WI38 (cell line): ENCODE measurements at regions not wholly inside any gene's neighbourhood (a gene's known extent, or its start where the extent isn't known, plus 50 kb on each side); places are given as distances from the start of the nearest gene placed in this dataset.
"Not testable (repeated sequence)": the region's sequence is repeated elsewhere in the genome, so short reads cannot be mapped to it uniquely, and the experiment has no call there.

Experiments used
- H3K4me3 ChIP-seq: 2 replicates; pipeline ENCODE4 v1.5.1; 2011; ENCODE audit warnings: low read depth, mild to moderate bottlenecking, control low read depth, low read length
- TF ChIP-seq, protein P1 (sequence below): IDR thresholded peaks from 2 replicates; pipeline ENCODE4 v1.5.1; 2012; ENCODE audit warnings: low read depth, mild to moderate bottlenecking, control low read depth, low read length

DNA sequence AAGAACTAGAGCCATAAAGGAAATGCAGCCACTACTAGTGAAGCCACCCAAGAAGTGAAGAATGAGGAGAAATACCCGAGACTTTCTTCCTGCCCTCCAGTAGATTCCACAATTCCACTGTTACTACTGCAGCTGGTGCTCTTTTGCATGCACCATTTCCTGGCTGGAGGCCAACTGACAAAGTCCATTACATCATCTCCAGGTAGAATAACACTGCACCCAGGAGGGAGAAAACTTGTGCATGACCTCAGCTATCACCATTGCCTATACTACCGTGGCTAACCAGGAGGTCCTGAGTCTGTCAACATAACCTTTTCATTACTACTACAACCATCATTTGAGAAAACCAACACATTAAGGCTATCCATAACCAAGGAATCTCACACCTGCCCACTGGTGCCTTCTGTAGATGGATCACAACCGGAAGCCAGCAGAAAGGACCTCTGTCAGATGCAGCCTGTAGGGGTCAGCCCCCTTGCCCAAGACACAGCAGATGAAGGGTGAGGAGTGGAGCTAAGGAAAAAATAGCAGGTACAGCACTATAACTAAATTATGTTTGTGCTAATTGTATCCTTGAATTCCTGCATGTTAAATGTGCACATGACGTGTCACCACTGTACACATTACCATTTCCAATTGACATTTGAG lies 200.8 kb upstream of the C2CD4B start:
- TF ChIP-seq, protein P1, sequence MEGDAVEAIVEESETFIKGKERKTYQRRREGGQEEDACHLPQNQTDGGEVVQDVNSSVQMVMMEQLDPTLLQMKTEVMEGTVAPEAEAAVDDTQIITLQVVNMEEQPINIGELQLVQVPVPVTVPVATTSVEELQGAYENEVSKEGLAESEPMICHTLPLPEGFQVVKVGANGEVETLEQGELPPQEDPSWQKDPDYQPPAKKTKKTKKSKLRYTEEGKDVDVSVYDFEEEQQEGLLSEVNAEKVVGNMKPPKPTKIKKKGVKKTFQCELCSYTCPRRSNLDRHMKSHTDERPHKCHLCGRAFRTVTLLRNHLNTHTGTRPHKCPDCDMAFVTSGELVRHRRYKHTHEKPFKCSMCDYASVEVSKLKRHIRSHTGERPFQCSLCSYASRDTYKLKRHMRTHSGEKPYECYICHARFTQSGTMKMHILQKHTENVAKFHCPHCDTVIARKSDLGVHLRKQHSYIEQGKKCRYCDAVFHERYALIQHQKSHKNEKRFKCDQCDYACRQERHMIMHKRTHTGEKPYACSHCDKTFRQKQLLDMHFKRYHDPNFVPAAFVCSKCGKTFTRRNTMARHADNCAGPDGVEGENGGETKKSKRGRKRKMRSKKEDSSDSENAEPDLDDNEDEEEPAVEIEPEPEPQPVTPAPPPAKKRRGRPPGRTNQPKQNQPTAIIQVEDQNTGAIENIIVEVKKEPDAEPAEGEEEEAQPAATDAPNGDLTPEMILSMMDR: no peak
- no peak overlapping the region for H3K4me3 ChIP-seq

DNA sequence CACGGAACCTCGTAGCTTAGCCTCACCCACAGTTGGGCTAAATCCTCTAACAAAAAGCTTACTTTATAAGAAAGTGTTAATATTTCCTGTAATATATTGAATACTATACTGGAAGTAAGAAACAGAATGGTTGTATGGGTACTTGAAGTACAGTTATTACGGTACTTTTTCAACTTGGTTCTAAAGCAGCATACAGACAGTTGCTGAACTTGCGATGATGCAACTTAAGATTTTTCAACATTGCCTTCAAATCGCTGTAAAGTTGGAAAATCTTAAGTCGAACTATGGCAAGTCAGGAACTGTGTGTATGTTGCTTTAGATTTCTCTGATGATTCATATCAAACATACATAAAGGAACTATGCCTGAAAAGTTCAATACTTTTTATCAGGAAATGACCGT lies 204.4 kb upstream of the C2CD4B start:
- TF ChIP-seq, protein P1: no peak
- H3K4me3 ChIP-seq: no peak overlapping the region

DNA sequence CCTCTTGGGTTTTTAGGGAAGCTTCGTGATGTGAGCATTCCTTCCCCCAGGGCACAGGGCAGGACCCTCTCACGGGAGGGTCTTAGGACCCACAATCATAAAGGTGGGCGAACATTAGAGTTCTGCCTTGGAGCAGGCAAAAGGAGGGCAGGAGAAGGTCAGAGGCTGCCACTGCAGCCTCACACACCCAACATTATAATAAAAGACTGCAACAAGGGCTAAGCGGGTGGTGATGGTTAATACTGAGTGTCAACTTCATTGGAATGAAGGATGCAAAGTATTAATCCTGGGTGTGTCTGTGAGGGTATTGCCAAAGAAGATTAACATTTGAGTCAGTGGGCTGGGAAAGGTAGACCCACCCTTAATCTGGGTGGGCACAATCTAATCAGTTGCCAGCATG lies 206.6 kb upstream of the C2CD4B start:
- H3K4me3 ChIP-seq: not testable (repeated sequence)

DNA sequence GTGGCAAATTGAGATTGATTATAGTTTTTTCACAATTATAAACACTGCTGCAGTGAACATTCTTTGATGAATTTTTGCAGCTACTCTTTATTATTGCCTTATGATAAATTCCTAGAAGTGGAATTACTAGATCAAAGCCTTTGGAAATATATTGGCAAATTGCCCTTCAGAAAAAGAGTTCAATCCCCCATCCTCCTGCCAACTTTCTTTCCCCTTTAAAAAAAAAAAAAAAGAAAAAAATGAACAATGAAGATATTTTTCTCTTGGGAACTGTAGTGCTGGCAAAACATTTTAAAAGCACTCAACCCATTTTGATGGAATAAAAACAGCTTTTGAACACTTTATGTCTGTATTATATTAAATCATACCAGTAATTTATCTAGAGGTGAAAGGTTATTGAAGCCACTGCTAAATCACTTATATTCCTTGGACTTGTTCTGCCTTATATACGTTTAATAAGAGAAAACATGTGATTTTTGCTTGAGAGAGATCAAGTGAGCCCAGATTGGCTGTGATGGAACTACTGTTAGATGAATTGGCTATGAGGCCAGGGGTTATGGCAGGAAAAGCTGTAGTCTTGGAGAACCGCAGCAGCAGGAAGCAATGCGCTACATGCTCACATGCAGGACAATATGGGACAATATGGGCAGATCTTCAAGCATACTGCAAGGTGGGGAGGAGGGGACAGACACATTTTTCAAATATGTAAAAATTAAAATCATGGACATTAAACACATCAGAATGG lies 212.8 kb upstream of the C2CD4B start:
- no peak overlapping the region for H3K4me3 ChIP-seq
- TF ChIP-seq, protein P1: no peak

DNA sequence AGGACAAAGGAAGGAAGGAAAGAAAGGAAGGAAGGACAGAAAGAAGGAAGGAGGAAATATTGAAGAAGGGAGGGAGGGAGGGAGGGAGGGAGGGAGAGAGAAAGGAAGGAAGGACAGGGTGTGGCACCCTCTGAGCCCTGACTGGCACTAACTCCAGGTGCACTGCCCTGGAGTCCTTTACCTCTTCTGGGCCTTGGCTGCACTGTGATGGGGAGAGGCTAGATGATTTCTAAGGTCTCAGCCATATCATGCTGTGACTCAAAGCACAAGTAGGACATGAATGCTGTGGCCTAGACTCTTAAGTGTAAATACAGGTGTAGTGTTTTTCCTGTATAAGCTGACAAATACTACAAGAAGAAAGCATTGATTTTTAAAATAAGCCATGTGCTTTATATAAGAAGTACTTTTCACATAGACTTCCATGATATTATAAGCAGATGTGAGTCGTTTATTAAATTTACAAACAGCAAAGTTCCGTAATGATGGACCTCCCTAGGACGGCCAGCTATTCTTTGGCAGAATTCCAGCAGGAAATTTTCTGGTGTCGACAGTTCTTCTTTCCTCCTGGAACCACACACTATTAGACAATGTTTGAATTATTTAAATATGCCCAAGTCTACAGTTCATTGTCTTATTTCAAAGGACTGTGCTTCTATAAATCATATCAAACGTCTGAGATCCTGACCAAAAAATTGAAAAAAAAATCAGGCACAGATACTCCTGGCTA lies 213.8 kb upstream of the C2CD4B start:
- TF ChIP-seq, protein P1: no peak
- H3K4me3 ChIP-seq: no peak overlapping the region

DNA sequence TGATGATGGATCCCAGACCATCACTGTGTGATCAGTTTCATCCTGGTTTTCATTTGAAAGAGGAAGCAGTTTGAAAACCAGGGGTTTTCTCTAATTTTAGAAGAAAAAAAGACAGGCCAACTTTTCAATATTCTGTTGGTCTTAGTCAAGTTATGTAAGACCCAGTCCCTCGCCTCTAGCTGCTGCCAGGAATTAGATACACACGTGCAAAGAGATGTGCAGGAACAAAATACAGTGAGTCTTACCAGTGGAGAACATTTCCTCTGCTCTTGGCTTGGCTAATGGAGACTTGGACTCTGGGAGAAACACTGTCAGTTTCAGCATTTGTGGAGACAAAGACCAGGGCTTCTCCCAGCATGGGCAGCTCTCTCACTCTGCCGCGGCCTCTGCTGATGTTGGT lies 214.9 kb upstream of the C2CD4B start:
- no peak overlapping the region for H3K4me3 ChIP-seq
- TF ChIP-seq, protein P1: no peak

DNA sequence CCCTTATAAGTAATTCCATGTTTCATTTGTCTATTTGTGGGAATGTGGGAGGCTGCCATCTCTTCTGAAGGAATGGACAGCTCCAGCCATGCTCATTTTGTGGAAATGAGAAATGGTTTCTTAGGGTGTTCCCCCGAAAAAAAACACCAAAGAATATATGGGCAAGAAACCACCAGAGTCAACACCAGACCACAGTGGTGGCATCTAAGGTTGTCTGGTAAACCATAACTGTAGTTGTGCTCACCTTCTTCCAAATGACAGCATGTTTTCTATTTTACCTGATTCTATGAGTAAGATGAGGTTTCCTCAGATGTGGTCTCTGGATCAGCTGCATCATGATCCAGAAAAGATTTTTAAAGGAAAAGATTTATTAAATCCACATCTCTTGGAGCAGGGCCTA lies 217.0 kb upstream of the C2CD4B start:
- TF ChIP-seq, protein P1: no peak
- H3K4me3 ChIP-seq: no peak overlapping the region
